Fibroblast of lung (primary cell): ENCODE measurements at regions not wholly inside any gene's neighbourhood (a gene's known extent, or its start where the extent isn't known, plus 50 kb on each side); places are given as distances from the start of the nearest gene placed in this dataset.

Experiments
- CTCF ChIP-seq, 2 donors: IDR thresholded peaks in 1 of 2; conservative IDR thresholded peaks in 1 of 2; 1 replicate in 1 of 2; 2 replicates in 1 of 2; pipeline ENCODE4 v1.5.1; 2011 to 2012; ENCODE audit warnings: low read length in 2 of 2, control low read depth in 1 of 2, inconsistent platforms in 1 of 2, low read depth in 1 of 2, mild to moderate bottlenecking in 1 of 2
- EZH2 ChIP-seq: IDR thresholded peaks from 2 replicates; pipeline ENCODE4 v1.5.1; 2012; ENCODE audit warnings: low read length, control low read depth, mild to moderate bottlenecking; ENCODE audit errors: missing control alignments

GRCh38 chrX:10043386-10043785, 76.2 kb downstream of the CLDN34 start:
- TF ChIP-seq CTCF (conservative IDR thresholded peaks at IDR 0.05 in 1 of 2, IDR thresholded peaks at IDR 0.05 in 1 of 2; ENCODE audit: low read depth in 1 of 2, low read length in 2 of 2) (no peak), EZH2 (no peak)
